K562 (cell line): ENCODE measurements at regions not wholly inside any gene's neighbourhood (a gene's known extent, or its start where the extent isn't known, plus 50 kb on each side); places are given as distances from the start of the nearest gene placed in this dataset.

ENCODE experiments used
- ATF7 ChIP-seq: fragments of 450-650 bp; IDR thresholded peaks from 2 replicates; pipeline ENCODE4 v1.7.1; 2014; ENCODE audit warnings: mild to moderate bottlenecking, moderate library complexity
- CCNT2 ChIP-seq: IDR thresholded peaks from 2 replicates; pipeline ENCODE4 v1.6.1; 2011; ENCODE audit warnings: borderline replicate concordance, low read depth, mild to moderate bottlenecking, moderate library complexity, mixed read lengths, low read length; ENCODE audit not compliant: insufficient read length; ENCODE audit errors: extremely low read depth
- CEBPG ChIP-seq, 3 experiments: fragments of 200-800 bp in 1 of 3; sonication (Bioruptor generic) in 1 of 3; sonication (generic) in 1 of 3; formaldehyde crosslinking in 1 of 3; IDR thresholded peaks in 2 of 3; conservative IDR thresholded peaks in 1 of 3; 2 replicates each; pipeline versions ENCODE4 v1.6.1 to v1.8.0; 2016 to 2022; ENCODE audit warnings: missing compliant biosample characterization in 2 of 3, missing genetic modification characterization in 2 of 3, mild to moderate bottlenecking in 1 of 3, missing genetic modification reagents in 1 of 3
- CREB3L1 ChIP-seq: fragments of 450-650 bp; IDR thresholded peaks from 2 replicates; pipeline ENCODE4 v1.6.1; 2014; ENCODE audit warnings: low read depth, mild to moderate bottlenecking, moderate library complexity, borderline replicate concordance
- CTCF ChIP-seq, 3 experiments: IDR thresholded peaks in 2 of 3; conservative IDR thresholded peaks in 1 of 3; 2 replicates each; pipeline ENCODE4 v1.5.1; 2011 to 2012; ENCODE audit warnings: low read length in 3 of 3, mild to moderate bottlenecking in 3 of 3, control low read depth in 2 of 3, improper control_type of control experiment in 1 of 3, inconsistent platforms in 1 of 3, low read depth in 1 of 3, mixed read lengths in 1 of 3, moderate library complexity in 1 of 3; ENCODE audit not compliant: insufficient read depth in 2 of 3
- HMGN3 ChIP-seq: IDR thresholded peaks from 2 replicates; pipeline ENCODE4 v1.6.1; 2011; ENCODE audit warnings: borderline replicate concordance, low read depth, mild to moderate bottlenecking, mixed read lengths, low read length; ENCODE audit not compliant: insufficient read length; ENCODE audit errors: extremely low read depth
- MED1 ChIP-seq: sonication (generic); formaldehyde crosslinking; IDR thresholded peaks from 2 replicates; pipeline ENCODE4 v1.8.1; 2023; ENCODE audit warnings: missing genetic modification reagents, borderline replicate concordance
- NONO ChIP-seq, 2 experiments: fragments of 200-400 bp in 1 of 2; fragments of 450-650 bp in 1 of 2; formaldehyde crosslinking in 1 of 2; IDR thresholded peaks; 2 replicates each; pipeline ENCODE4 v1.6.1; 2017; ENCODE audit warnings: low read depth in 2 of 2, mild to moderate bottlenecking in 2 of 2, moderate library complexity in 2 of 2, low read length in 1 of 2
- POLR2H ChIP-seq: IDR thresholded peaks from 2 replicates; pipeline ENCODE4 v1.6.1; 2016; ENCODE audit warnings: missing genetic modification characterization, low read depth, mild to moderate bottlenecking, control low read depth, missing compliant biosample characterization, moderate library complexity
- SMARCC2 ChIP-seq: fragments of 450-650 bp; IDR thresholded peaks from 2 replicates; pipeline ENCODE4 v1.6.1; 2017; ENCODE audit warnings: antibody characterized with exemption, moderate library complexity, mild to moderate bottlenecking, low read depth
- SP1 ChIP-seq: sonication (generic); formaldehyde crosslinking; IDR thresholded peaks from 2 replicates; pipeline ENCODE4 v1.8.1; 2022; ENCODE audit warnings: mild to moderate bottlenecking, missing genetic modification reagents
- ZSCAN29 ChIP-seq: fragments of 450-650 bp; IDR thresholded peaks from 2 replicates; pipeline ENCODE4 v1.6.1; 2017
- TF ChIP-seq, protein P1 (sequence below): fragments of 250-450 bp; sonication (Bioruptor Pico); IDR thresholded peaks from 2 replicates; pipeline ENCODE4 v1.5.0; 2021; ENCODE audit warnings: mild to moderate bottlenecking, moderate library complexity
- TF ChIP-seq, protein P2 (sequence below), 2 experiments: fragments of 450-650 bp; formaldehyde crosslinking in 1 of 2; IDR thresholded peaks; 2 replicates each; pipeline versions ENCODE4 v1.4.0 to v1.6.1; 2014 to 2020; ENCODE audit warnings: mild to moderate bottlenecking in 2 of 2, borderline replicate concordance in 1 of 2, low read depth in 1 of 2

DNA sequence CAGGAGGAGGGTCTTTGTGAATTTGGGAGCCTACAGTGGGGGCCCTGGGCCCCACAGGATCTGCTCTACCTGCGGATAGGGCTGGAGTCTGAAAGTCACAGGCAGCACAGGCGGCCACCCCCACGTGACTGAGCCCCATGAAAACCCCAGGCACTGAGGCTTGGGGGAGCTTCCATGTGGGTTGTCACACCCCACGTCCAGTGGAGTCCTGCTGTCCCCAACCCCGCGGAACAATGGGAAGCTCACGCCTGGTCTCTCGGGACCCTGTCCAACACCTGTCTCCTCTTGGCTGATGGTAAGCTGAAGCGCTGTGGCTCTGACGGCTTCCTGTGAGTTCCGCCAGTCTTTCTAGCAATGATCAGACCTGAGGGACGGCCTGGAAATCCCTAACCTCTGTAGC, 85.8 kb downstream of the PTGR3 start:
- no peak for TF ChIP-seq CEBPG (CRISPR knock-in tag; IDR thresholded peaks at IDR 0.05)
- no peak for TF ChIP-seq CEBPG (tag; conservative IDR thresholded peaks at IDR 0.05 in 1 of 2, IDR thresholded peaks at IDR 0.05 in 1 of 2)
- no peak for TF ChIP-seq MED1 (CRISPR knock-in tag)
- no peak for TF ChIP-seq NONO (IDR thresholded peaks at IDR 0.05; ENCODE audit: low read depth in 2 of 2, low read length in 1 of 2)
- TF ChIP-seq CTCF (IDR thresholded peaks at IDR 0.05 in 2 of 3, conservative IDR thresholded peaks at IDR 0.05 in 1 of 3; ENCODE audit: insufficient read depth in 2 of 3, low read depth in 1 of 3, low read length in 3 of 3), result no peak
- no peak for TF ChIP-seq CREB3L1
- TF ChIP-seq, protein P1, sequence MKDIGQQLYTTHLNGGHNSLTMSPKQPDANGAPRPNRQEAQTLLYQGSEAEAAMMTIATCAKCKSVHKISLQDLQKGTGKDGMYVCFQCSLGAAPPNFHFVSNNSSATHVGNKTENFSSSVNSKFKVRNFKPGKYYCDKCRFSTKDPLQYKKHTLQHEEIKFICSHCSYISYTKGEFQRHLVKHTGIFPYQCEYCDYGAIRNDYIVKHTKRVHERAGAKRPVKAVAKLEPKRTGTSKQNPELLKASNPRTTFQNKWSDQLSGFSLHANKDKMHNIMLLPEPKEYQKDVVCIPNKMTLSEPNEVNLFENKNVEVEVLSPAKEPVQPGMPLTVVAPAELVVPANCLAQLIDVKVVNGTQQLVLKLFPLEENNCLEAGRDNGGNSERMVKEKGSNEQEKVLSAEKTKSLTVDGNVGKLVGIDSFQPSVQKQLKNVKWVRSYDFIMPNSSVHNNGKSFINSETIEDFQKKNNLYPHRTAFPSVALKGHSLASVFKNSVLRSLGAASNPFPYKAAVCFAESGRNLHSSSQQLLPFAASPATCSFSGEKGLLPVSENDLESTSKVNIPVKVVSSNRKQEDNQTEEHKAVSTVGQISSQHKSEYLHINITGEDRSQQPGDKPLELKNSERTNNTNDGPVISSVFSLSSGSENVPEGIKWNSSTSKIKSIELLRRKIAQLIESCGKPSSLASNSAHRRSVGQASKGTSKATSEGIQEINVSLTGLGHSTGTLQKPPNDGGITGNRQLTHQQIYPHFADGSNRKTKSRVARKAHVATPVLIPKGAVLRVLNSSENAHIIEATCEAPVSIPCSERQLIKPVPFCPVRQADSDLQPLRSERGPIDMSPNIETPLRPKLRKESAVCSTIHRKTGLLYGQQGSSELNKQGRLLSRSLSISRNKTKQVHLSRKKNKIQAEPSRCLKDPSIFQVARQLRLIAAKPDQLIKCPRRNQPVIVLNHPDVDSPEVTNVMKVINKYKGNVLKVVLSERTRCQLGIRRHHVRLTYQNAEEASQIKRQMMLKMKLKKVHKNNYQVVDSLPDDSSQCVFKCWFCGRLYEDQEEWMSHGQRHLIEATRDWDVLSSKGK (CRISPR knock-in tag), result no peak
- TF ChIP-seq, protein P2, sequence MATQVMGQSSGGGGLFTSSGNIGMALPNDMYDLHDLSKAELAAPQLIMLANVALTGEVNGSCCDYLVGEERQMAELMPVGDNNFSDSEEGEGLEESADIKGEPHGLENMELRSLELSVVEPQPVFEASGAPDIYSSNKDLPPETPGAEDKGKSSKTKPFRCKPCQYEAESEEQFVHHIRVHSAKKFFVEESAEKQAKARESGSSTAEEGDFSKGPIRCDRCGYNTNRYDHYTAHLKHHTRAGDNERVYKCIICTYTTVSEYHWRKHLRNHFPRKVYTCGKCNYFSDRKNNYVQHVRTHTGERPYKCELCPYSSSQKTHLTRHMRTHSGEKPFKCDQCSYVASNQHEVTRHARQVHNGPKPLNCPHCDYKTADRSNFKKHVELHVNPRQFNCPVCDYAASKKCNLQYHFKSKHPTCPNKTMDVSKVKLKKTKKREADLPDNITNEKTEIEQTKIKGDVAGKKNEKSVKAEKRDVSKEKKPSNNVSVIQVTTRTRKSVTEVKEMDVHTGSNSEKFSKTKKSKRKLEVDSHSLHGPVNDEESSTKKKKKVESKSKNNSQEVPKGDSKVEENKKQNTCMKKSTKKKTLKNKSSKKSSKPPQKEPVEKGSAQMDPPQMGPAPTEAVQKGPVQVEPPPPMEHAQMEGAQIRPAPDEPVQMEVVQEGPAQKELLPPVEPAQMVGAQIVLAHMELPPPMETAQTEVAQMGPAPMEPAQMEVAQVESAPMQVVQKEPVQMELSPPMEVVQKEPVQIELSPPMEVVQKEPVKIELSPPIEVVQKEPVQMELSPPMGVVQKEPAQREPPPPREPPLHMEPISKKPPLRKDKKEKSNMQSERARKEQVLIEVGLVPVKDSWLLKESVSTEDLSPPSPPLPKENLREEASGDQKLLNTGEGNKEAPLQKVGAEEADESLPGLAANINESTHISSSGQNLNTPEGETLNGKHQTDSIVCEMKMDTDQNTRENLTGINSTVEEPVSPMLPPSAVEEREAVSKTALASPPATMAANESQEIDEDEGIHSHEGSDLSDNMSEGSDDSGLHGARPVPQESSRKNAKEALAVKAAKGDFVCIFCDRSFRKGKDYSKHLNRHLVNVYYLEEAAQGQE (IDR thresholded peaks at IDR 0.05; ENCODE audit: borderline replicate concordance), result no peak
- TF ChIP-seq, protein P2 (CRISPR knock-in tag; IDR thresholded peaks at IDR 0.05; ENCODE audit: low read depth), result no peak
- TF ChIP-seq ZSCAN29, result no peak
- TF ChIP-seq HMGN3, result no peak
- TF ChIP-seq ATF7, result no peak
- no peak for TF ChIP-seq SMARCC2
- TF ChIP-seq CCNT2, result no peak
- TF ChIP-seq SP1 (CRISPR knock-in tag), result no peak
- no peak for TF ChIP-seq POLR2H (tag)
